MCF 10A (cell line): ENCODE measurements at regions not wholly inside any gene's neighbourhood (a gene's known extent, or its start where the extent isn't known, plus 50 kb on each side); places are given as distances from the start of the nearest gene placed in this dataset.

Experiments used
- BruUV-seq: library from RNA; stranded (reverse); fragments of 400-500 nt; replicated peaks from 2 replicates; lab custom pipeline; 2021; lab: Mats Ljungman, UMichigan
- CTCF ChIA-PET: fragments of 300-600 bp; sonication (Branson Sonifier 250); formaldehyde crosslinking; extraction: SDS; loops from one replicate; lab custom pipeline; 2021; ENCODE audit warnings: antibody characterized with exemption, inconsistent platforms; lab: Yijun Ruan, JAX
- POLR2A ChIA-PET: fragments of 300-600, 350-650 bp; sonication (Branson Sonifier 250); formaldehyde crosslinking; extraction: SDS; loops from one replicate; lab custom pipeline; 2020; ENCODE audit warnings: antibody characterized with exemption, inconsistent platforms; lab: Yijun Ruan, JAX
- DNase-seq: peaks from one replicate; pipeline ENCODE4 v3.0.0-alpha.2; 2018; ENCODE audit not compliant: unreplicated experiment
- H3K27ac Mint-ChIP-seq: one replicate; pipeline ENCODE4 v1.8.0; 2022; ENCODE audit warnings: mild to moderate bottlenecking, low read depth, mixed read lengths; ENCODE audit not compliant: unreplicated experiment
- H3K27me3 Mint-ChIP-seq: one replicate; pipeline ENCODE4 v1.8.0; 2022; ENCODE audit warnings: mixed read lengths; ENCODE audit not compliant: insufficient read depth, unreplicated experiment
- H3K36me3 Mint-ChIP-seq: one replicate; pipeline ENCODE4 v1.8.0; 2022; ENCODE audit warnings: mild to moderate bottlenecking, moderate library complexity, mixed read lengths; ENCODE audit not compliant: insufficient read depth, unreplicated experiment
- H3K4me1 Mint-ChIP-seq: one replicate; pipeline ENCODE4 v1.8.0; 2022; ENCODE audit warnings: mixed read lengths; ENCODE audit not compliant: insufficient read depth, unreplicated experiment
- H3K4me3 Mint-ChIP-seq: one replicate; pipeline ENCODE4 v1.8.0; 2022; ENCODE audit warnings: mild to moderate bottlenecking, moderate library complexity, mixed read lengths; ENCODE audit not compliant: unreplicated experiment
- H3K9me3 Mint-ChIP-seq: one replicate; pipeline ENCODE4 v1.8.0; 2022; ENCODE audit warnings: mixed read lengths; ENCODE audit not compliant: unreplicated experiment
- intact Hi-C: fragments of 100-400 bp; cut with micrococcal nuclease; formaldehyde crosslinking; loops from 2 replicates; pipeline ENCODE4 v1.14.1; 2022
- TF ChIP-seq, protein P1 (sequence below): fragments of 200-600 bp; IDR thresholded peaks from one replicate; pipeline ENCODE4 v1.8.0; 2022; ENCODE audit warnings: antibody characterized with exemption, mild to moderate bottlenecking; ENCODE audit not compliant: unreplicated experiment

DNA sequence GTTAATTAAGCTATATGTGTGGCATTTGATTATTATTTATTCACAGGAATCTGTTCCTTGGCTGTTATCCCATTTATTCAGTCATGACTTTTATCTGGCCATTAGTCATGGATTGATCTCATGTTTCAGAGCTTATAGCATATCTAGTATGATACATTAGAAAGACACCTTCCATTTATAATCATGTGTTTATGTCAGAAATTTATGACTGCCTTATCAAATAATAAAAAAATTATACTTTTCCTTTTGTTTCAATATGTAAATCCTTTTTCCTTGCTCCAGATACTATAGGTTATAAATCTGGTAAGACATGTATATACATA is 248.0 kb upstream of the PDE3A start:
- BruUV-seq, result no TSS peak
- H3K4me1 Mint-ChIP-seq, result no peaks in the 10 kb centered on the region
- intact Hi-C loops, result loop anchor here (10.0 kb wide), 1 partner anchor 424 kb away; no protein-coding TSS in a partner anchor

DNA sequence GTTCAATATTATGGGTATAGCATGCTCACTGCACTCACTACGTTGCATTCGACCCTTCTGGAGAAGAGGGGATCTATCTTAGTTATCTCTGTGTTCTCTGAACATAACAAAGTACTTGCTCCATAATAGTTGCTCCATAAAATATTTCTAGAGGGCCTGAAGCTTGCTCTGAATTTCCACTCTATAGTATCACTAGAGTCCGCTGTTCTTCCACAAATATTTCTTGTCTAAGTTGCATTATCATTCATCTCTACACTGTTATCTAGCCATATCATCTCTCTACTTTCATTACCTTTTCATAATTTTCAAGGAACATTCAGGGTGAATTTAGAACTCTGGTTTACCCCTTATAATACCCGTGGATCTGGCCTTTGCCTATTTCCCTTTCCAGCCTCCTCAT is 246.1 kb upstream of the PDE3A start:
- no TSS peak for BruUV-seq
- no peaks in the 10 kb centered on the region for H3K36me3 Mint-ChIP-seq
- TF ChIP-seq, protein P1, sequence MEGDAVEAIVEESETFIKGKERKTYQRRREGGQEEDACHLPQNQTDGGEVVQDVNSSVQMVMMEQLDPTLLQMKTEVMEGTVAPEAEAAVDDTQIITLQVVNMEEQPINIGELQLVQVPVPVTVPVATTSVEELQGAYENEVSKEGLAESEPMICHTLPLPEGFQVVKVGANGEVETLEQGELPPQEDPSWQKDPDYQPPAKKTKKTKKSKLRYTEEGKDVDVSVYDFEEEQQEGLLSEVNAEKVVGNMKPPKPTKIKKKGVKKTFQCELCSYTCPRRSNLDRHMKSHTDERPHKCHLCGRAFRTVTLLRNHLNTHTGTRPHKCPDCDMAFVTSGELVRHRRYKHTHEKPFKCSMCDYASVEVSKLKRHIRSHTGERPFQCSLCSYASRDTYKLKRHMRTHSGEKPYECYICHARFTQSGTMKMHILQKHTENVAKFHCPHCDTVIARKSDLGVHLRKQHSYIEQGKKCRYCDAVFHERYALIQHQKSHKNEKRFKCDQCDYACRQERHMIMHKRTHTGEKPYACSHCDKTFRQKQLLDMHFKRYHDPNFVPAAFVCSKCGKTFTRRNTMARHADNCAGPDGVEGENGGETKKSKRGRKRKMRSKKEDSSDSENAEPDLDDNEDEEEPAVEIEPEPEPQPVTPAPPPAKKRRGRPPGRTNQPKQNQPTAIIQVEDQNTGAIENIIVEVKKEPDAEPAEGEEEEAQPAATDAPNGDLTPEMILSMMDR, result no peak
- DNase-seq, result peak; percentile 4
- ChIA-PET POLR2A (no interaction called here), CTCF (interaction anchor here (0.9 to 2.6 kb wide), 6 partner anchors 10 to 383 kb away, joined by 3 to 14 read pairs (median 3); no protein-coding TSS in a partner anchor)
- peaks cover 74% of the 10 kb centered on the region for H3K27me3 Mint-ChIP-seq
- H3K27ac Mint-ChIP-seq, result no peak overlapping the region
- H3K4me1 Mint-ChIP-seq, result no peaks in the 10 kb centered on the region
- H3K9me3 Mint-ChIP-seq, result peaks cover 4% of the 10 kb centered on the region
- H3K4me3 Mint-ChIP-seq, result no peak overlapping the region
- intact Hi-C loops, result loop anchor here (10.0 kb wide), 1 partner anchor 423 kb away; no protein-coding TSS in a partner anchor

More for the DNA sequence above, 248.0 kb upstream of the PDE3A start:
- DNase-seq, result no peak
- peaks cover 17% of the 10 kb centered on the region for H3K9me3 Mint-ChIP-seq
- TF ChIP-seq, protein P1, result no peak
- no peak overlapping the region for H3K4me3 Mint-ChIP-seq
- no peaks in the 10 kb centered on the region for H3K36me3 Mint-ChIP-seq
- no peak overlapping the region for H3K27ac Mint-ChIP-seq
- peaks cover 72% of the 10 kb centered on the region for H3K27me3 Mint-ChIP-seq
- POLR2A ChIA-PET, result no interaction called here
- CTCF ChIA-PET, result interaction anchor here (0.6 kb wide), 1 partner anchor 313 kb away, joined by 3 read pairs; no protein-coding TSS in a partner anchor

DNA sequence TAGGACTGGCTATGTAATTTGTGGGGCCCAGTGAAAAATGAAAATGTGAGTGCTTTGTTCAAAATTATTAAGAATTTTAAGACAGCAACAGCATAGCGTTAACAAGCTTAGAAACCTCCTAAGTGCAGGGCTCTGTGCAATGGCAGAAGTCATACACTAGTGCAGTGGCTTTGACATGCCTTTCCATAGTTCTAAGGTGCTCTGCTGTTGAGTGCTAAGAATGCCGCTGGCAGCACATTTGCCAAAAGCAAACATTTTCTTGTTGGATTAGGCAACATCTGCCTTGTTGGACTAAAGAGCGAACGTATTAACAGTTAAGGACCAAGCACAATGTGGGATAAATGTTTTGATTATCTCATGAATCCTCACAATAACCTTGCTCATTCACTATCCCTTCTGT is 244.9 kb upstream of the PDE3A start:
- ChIA-PET POLR2A (no interaction called here), CTCF (interaction anchor here (0.6 to 2.6 kb wide), 7 partner anchors 9 to 1223 kb away, joined by 3 to 14 read pairs (median 3); no protein-coding TSS in a partner anchor)
- H3K27ac Mint-ChIP-seq, result no peak overlapping the region
- no peak overlapping the region for H3K4me3 Mint-ChIP-seq
- intact Hi-C loops, result loop anchor here (10.0 kb wide), 1 partner anchor 421 kb away; no protein-coding TSS in a partner anchor
- peaks cover 74% of the 10 kb centered on the region for H3K27me3 Mint-ChIP-seq
- DNase-seq, result no peak
- H3K4me1 Mint-ChIP-seq, result no peaks in the 10 kb centered on the region
- H3K36me3 Mint-ChIP-seq, result no peaks in the 10 kb centered on the region
- BruUV-seq, result no TSS peak
- no peaks in the 10 kb centered on the region for H3K9me3 Mint-ChIP-seq
- TF ChIP-seq, protein P1, result no peak

DNA sequence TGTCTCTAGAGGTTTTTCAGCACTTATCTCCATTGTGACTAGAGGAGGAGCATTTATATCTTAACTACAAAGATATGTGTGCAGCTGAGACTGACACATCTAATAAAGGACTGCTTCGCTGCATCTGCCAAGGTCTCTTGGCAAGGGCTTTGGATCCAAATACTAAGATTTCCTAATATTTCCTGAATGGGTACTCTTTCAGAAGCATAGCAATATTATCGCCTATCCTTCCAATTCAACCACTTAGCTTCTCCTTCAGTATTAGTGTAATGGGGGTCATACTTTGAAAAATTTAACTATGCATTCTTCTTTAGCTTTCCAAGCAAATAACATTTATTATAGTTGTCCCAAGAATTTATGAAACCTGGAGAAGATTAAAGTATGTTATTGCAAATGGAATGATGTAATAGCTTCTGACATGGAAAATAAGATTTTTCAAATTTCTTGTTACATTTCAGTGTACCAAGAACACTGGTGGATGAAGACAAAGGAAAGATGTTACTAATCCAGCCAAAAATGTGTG is 243.0 kb upstream of the PDE3A start:
- Mint-ChIP-seq H3K27me3 (peaks cover 75% of the 10 kb centered on the region), H3K9me3 (no peaks in the 10 kb centered on the region), H3K27ac (no peak overlapping the region), H3K36me3 (no peaks in the 10 kb centered on the region), H3K4me3 (no peak overlapping the region), H3K4me1 (no peaks in the 10 kb centered on the region)
- ChIA-PET POLR2A (no interaction called here), CTCF (interaction anchor here (0.8 kb wide), 1 partner anchor 251 kb away, joined by 4 read pairs; no protein-coding TSS in a partner anchor)
- intact Hi-C loops, result loop anchor here (10.0 kb wide), 1 partner anchor 419 kb away; no protein-coding TSS in a partner anchor
- BruUV-seq, result no TSS peak
- TF ChIP-seq, protein P1, result no peak
- DNase-seq, result no peak
